Myocyte (in vitro differentiated cells): ENCODE measurements at regions not wholly inside any gene's neighbourhood (a gene's known extent, or its start where the extent isn't known, plus 50 kb on each side); places are given as distances from the start of the nearest gene placed in this dataset.
A peak's percentile ranks its signal among the peaks of the same experiment; 100 is the strongest.
"Not testable (repeated sequence)": the region's sequence is repeated elsewhere in the genome, so short reads cannot be mapped to it uniquely, and the experiment has no call there.

Source experiments
- DNase-seq: peaks from one replicate; pipeline ENCODE4 v3.0.0-alpha.2; 2012; ENCODE audit warnings: low read depth

DNA sequence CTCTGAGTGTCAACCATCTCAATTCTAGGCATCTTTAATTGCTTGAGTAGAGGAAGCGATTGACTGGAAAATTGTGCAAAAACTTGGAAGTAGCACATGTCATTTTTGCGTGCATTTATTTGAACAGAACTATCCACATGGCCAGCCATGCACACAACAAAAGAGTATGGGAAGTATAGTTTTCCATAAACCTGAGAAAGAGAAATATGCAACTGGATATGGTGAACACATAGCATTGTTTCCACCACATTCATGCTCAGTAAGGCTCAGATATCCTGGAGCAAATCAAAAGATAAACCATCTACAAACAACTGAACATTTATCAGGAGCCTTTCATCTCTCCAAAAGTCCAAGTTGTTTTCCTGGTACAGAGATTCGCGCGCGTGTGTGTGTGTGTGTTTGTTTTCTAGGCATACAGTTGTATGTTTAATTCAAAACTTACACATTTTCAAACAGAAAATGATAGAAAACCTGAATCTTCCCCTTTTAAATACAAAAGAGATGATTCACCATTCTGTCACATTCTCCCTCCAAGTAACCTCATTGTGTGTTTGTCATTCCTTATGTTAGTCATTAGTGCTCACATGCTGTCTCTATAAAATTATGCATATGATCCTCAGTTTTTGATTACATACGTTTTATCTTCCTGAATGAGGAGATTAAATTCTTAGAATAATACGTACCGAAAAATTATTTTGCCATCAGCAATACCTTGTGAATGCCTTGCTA is 780.4 kb upstream of the NRXN1 start:
- DNase-seq: peak; percentile 5

DNA sequence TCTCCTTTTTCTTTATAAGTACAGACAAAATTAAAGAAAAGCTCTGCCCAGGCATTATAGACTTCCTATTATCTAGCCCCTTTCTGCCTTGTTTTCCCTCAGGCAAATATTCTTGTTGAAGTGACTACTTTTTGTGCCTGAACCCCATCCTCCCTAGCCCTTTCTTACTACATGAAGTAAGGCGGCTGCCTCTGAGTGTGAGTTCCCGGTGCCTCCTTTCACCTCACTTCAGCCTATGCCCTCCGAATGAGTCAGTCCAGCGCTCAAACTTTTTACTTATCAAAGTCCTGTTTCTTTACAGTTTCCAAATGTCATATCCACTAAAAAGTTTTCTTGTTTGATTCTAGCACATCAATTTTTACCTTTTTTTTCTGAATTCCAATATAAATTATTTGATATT is 778.3 kb upstream of the NRXN1 start:
- no peak for DNase-seq

DNA sequence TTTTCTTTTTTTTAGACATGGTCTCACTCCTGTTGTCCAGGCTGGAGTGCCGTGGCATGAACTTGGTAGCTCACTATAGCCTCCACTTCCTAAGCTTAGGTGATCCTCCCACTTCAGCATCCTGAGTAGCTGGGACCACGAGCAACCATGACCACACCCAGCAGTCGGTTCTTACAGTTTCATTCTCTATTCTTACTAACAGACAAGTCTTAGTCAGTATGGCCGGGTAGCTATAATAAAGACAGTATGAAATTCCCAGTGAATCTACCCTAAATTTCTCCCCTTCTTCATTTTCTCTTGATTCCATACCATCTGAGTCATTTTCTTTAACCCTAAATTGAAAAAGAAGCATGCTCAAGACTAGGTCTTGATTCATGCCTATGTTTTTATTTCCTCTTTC is 775.3 kb upstream of the NRXN1 start:
- no peak for DNase-seq

DNA sequence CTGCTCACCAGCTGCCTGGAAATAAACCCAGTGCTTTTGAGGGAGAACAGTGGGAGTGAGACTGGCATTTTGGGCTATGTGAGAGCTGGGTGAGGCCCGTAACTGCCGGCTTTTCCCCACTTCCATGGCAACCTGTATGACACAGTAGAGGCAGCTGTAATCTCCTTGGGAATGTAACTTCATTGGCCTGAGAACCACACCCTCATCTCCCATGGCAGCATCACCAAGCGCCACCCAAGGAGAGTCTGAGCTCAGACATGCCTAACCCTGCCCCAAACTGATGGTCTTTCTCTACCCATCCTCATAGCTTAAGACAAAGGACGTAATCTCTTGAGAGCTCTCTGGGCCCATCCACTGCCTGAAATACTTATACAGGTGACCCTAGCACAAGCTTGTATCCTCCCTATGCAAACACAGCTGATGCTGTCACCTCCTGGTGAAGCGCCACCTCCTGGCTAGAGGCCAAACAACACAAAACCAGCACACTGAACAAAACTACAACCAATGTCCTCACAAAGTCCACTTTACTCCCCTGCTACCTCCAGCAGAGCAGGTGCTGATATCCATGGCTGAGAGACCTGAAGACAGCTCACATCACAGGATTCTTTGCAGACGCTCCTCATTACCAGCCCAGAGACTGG is 763.4 kb upstream of the NRXN1 start:
- peak; percentile 13 for DNase-seq

DNA sequence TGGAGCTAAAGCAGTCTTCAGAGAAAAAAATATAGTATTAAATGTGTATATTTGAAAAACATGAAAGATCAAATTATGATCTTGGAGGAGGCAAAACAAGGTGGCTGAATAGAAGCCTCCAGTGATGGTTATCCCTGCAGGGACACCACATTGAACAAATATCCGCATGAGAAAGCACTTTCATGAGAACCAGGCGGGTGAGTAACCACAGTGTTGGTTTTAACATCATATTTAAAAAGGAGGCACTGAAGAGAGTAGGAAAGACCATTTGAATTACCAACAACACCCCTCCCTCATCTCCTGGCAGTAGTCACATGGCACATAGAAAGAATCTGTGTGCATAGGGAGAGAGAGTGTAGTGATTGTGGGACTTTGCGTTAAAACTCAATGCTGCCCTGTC is 759.6 kb upstream of the NRXN1 start:
- no peak for DNase-seq

DNA sequence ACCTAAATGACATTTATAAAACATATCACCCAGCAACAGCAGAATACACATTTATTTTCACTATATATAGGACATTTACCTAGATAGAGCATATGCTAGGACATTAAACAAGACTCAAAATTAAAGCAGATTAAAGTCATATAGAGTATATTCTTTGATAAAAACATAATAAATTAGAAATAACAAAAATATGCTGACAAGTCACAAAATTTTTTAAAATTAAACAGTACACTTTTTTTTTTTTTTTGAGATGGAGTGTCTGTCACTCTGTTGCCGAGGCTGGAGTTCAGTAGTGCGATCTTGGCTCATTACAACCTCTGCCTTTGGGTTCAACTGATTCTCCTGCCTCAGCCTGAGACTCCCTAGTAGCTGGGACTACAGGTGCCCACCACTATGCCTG is 758.9 kb upstream of the NRXN1 start:
- DNase-seq: no peak

DNA sequence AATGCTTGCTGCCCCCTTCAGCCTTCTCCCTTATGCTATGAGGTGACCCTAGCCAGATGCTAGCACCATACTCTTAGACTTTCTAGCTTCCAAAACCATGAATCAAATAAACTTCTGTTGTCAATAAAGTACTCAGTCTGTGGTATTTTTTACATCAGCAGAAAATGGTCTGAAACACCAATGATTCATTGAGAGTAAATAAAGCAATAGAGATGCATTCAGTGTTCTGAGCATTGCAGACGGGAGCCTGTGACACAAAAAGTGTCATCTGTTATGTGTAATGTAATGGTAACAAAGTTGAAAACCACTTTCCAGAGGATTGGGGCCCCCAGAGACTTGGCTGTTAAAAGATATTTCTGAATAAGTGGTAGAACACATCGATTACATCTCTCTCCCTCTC is 758.0 kb upstream of the NRXN1 start:
- no peak for DNase-seq

DNA sequence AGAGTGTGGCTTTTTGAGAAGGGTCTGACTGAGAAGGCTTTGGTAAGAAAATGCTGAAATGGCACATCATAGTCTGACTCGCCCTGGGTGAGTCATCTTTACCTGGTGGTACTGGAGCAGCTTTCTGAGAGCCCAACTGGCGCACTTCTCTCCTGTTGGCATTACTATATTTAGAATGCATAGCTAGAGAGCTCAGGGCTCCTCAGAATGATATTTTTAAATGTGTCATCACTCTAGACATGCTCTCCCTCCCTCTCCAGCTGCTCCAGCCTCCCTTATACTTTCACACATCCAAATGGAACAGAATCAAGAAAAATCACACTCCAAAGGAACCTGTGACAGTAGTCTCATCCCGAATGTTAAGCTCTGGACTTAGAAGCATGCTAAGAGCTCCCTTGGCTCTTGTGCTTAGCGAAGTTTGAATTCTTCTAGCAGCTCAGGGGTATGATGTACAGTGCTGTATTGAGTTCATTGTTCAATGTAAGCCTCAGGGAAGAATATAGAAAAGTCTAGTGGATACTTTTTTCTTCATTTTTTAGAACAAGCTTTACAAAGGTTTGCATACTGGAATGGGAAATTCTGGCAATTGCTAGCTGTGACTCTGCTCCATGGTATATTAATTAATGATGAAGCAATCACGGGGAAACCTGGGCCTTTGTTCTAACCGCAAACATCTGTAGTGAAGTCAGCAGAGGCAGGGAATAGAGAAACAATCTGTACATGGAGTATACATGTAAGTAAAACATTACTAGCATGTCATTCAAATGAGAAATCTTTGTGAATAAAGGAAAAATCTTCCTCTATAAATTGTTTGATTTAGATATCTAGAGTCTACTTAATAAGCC is 751.2 kb upstream of the NRXN1 start:
- DNase-seq: peak; percentile 78

DNA sequence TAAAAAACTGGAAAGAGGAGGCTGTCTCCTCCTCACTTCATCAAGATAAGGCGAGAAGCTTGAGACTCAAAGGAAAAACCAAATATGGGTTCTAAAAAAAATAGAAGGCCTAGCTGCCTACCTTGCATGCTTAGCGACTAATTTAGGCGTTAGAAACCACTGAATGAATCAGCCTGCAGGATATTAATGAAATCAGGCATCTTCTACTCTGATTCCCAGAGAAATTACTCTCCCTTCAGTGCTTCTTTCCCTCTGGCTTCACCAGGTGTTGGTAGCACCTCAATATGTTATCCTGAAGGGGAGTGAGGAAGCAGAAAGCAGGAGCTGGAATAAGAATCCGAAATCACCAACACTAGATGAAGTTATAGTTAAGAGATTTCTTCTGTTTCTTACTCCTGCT is 749.8 kb upstream of the NRXN1 start:
- no peak for DNase-seq

DNA sequence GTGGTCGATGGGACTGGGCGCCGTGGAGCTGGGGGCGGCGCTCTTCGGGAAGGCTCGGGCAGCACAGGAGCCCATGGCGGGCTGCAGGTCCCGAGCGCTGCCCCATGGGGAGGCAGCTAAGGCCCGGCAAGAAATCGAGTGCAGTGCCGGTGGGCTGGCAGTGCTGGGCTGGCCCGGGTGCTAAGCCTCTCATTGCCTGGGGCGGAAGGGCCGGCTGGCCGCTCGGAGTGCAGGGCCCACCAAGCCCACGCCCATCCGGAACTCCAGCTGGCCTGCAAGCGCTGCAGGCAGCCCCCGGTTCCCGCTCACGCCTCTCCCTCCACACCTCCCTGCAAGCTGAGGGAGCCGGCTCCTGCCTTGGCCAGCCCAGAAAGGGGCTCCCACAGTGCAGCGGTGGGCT is 748.4 kb upstream of the NRXN1 start:
- DNase-seq: no peak

DNA sequence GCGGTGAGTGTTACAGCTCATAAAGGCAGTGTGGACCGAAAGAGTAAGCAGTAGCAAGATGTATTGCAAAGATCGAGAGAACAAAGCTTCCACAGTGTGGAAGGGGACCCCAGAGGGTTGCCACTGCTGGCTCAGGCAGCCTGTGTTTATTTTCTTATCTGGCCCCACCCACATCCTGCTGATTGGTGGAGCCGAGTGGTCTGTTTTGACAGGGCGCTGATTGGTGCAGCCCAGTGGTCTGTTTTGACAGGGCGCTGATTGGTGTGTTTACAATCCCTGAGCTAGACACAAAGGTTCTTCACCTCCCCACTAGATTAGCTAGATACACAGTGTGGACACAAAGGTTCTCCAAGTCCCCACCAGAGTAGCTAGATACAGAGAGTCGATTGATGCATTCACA is 747.8 kb upstream of the NRXN1 start:
- DNase-seq: not testable (repeated sequence)

DNA sequence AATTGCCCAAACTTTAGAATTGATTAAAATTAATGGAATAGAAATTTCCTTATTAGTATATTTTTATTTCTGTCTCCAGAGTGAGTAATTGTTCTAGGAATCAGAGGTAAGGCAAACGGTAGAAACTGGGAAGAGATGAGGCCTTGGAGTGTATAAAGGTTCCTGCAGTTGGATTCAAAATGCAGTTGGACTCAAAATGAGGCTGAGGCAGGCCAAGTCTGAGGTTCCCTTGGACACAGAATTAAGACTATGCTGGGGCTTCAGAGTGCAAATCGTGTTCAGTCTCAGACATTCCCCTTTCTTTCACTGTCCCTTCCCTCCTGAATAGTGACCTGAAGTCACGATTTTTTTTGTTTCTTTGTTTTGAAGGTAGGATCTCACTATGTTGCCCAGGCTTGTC is 746.9 kb upstream of the NRXN1 start:
- DNase-seq: no peak

DNA sequence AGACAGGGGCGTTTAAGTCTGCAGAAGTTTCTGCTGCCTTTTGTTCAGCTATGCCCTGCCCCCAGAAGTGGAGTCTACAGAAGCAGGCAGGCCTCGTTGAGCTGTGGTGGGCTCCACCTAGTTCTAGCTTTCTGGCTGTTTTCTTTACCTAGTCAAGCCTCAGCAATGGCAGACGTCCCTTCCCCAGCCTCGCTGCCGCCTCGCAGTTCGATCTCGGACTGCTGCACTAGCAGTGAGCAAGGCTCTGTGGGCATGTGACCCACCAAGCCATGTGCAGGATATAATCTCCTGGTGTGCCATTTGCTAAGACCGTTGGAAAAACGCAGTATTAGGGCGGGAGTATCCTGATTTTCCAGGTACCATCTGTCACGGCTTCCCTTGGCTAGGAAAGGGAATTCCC is 742.7 kb upstream of the NRXN1 start:
- DNase-seq: not testable (repeated sequence)

DNA sequence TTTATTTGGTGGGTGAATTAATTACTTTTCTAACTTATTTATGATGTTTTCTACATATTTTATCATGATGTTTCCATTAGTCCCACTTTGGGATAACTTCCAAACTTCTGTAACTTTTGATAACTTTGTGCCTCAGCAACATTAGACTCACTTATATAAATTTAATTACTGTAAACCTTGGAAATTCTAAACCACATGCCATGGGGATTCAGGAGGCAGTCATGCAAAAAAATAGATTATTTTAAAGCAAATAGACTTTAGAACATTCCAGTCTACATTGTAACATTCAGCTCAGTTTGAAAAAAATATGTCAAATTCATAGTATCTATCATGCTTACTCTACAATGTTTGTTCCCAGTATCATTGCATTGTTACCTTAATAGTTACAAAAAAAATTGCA is 728.5 kb upstream of the NRXN1 start:
- DNase-seq: no peak

DNA sequence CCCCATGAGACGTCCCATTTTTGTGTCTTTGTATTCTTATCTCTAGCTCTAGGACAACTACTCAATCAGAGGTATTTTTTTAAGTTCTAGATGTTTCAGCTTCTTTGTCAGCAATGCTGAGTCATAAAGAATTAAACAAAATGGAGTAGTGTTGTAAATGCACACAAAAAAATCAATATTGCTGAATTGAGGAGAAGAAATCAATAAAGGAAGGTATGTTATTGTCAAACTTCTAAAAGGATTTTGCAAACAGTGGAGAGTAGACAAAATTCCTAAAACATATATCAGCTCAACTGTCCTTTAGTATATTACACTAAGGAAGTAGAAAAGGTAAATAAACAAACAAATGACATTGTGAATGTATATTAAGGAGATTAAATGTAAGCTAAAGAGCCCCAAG is 726.1 kb upstream of the NRXN1 start:
- no peak for DNase-seq

DNA sequence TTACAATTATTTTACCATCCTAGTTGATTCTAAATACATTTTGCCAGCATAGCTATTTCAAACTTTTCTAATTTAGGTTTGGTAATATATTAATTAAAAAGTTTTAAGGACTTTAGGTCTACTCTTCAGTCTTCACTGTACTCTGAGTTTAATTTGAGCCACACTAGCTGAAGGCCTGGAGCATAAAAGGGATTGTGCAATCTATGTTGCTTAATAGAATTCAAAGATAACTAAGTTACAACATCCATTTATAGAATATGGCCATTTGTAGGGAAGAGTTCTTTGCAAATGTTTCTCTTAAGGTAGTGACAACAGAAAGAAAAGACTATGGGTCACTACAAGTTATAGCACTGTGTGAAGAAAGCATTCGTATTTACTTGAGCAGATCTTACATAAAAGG is 702.2 kb upstream of the NRXN1 start:
- DNase-seq: no peak

DNA sequence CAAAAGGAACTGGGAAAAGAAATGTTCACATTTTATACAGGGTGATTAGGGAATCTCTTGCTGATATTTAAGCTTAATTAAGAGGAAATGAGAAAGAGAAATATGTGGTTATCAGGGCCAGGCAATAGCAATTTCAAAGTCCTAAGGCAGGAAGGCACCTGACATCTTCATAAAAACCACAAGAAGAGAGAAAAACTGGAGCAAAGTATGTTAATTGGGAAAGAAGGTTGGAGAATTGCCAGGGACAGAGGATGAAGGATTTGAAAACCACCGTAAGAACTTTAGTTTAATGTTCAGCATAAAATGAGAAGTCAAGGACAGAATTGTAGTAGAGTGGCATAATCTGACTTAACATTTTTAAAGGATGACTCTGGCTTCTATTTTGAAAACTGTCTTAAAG is 691.8 kb upstream of the NRXN1 start:
- DNase-seq: peak; percentile 22

DNA sequence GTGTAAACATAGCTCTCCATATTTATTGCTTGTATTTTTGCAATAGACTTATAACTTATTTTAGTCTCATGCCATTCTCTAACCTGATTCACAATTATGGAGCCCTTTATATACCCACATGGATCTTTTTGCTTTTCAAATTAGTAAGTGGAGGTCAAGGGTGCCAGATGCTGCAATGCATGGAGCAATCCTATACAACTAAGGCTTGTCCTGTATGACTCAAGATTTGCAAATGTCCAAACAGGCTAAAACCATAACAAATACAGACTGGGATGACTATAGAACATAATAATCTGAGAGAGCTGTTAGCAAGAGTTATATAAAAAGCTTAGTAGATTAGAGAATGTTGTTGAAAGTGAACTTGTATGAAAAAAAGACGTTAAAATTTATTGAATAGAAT is 690.4 kb upstream of the NRXN1 start:
- no peak for DNase-seq

DNA sequence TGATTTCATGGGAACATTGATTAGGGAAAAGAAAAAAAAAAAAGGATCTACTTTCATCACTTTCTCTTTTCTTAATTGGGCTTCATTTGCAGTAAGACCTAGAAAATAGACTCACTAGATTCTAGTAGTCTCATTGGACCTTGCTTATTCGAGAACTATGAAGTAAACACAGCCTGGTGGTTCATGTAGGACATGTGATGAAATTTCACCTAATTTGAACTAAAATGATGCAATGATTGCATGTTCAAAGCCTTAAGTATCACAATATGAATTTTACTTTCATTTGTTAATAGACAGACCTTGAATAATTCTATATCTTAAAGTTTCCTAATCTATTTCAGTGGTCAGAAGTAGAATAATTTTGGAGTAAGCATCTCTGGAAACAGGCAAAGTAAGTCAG is 688.9 kb upstream of the NRXN1 start:
- no peak for DNase-seq

DNA sequence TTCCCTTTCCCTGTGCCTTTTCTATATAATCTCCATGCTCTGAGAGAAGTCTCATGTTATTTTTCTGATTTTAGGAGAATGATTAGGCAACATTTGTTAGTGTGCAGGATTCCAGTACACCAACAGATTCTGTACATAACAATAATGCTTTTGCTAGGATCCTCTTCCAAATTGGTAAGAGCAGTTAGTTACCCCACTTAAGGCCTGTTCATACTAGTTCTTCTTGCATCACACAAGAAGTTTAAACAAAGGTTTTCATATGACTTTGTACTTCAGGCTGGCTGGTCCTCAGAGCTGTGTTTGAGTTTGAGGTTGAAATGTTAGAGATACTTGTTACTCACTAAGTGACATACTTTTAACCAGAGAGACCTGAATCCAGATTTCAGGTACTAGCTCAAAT is 686.9 kb upstream of the NRXN1 start:
- no peak for DNase-seq

DNA sequence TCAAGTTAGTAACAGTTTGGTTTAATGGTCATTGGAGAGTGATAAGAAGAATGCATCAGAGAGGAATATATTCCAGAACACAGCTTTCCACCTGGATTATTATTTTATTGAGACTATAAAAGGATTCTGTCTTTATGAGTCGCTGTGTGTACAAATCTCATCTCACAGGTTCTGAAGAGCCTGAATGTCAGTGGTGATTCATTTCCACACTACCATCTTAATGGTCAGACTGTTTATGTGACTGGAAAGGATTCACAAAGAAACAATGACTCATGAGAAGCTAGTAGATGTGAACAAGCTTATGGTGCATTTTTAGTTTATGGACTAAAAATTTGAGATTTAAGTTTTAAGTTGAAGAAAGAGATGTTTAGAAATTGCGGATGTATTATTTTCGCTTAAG is 685.4 kb upstream of the NRXN1 start:
- DNase-seq: peak; percentile 26

DNA sequence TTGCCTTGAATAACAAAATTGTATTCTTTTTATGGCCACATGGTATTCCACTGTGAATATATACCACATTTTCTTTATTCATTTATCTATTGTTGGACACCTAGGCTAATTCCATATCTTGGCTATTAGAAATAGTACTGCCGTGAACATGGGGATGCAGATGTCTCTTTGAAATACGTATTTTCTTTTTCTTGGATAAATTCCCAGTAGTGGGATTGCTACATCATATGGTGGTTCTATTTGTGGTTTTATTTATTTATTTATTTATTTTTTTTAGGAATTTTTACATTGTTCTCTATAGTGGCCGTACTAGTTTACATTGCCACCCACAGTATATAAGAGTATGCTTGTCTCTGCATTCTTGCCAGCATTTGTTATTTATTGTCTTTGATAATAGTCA is 679.8 kb upstream of the NRXN1 start:
- DNase-seq: no peak

DNA sequence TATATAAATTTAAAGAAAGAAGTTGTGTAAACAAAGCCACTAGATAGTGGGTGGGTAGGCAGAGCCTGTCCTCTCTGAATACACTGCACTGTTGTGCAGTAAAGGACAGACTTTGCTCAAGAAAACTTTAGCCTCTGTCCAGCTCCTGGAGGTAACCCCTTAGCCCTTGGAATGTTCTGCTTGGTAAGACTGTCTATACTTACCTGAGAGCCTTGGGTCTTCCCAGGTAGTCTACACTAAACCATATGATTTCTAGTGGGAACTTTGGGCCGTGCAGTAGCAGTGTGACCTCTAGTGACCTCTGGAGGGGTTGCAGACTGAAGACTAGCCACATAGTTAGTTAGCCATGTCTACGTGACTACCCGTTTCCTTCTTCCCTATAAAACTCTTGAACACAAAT is 678.3 kb upstream of the NRXN1 start:
- DNase-seq: no peak
